ENCODE measurements at regions not wholly inside any gene's neighbourhood (a gene's known extent, or its start where the extent isn't known, plus 50 kb on each side); places are given as distances from the start of the nearest gene placed in this dataset.

DNA sequence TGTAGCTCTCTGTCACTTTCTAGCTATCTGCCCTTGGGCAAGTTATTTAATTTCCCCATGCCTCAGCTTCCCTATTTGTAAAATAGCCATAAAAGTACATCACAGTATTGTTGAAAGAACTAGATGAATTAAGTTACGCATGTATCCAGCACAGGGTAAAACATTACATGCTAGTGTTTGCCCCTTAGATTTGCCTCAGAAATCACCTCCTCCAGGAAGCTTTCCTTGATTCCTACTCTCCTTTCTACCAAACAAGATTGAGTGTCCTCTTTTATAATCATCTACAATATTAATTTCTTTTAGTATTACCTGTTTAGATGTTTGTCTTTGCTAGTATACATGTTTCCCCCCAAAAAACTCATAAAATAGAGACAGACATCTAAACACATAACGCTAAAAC lies 369.5 kb downstream of the GBA3 start:
- H3K9me3 ChIP-seq (ENCODE audit: low read length): no peaks in the 10 kb centered on the region
- no peaks in the 10 kb centered on the region for H3K4me1 ChIP-seq (ENCODE audit: insufficient read depth, low read length)
- peaks cover 6 to 24% (median 13%) of the 10 kb centered on the region in 5 donors for H3K9me3 Mint-ChIP-seq
- no peak overlapping the region for H3K4me3 Mint-ChIP-seq
- ChIA-PET CTCF (no interaction called here), POLR2A (no interaction called here)
- H3K27me3 Mint-ChIP-seq: no peaks in the 10 kb centered on the region
- H3K36me3 ChIP-seq (ENCODE audit: insufficient read depth, low read length): no peaks in the 10 kb centered on the region
- H3K4me3 ChIP-seq (ENCODE audit: low read length): no peak overlapping the region
- H3K27me3 ChIP-seq (ENCODE audit: insufficient read depth, low read length, poor library complexity, severe bottlenecking): no peaks in the 10 kb centered on the region
- no peaks in the 10 kb centered on the region for H3K4me1 Mint-ChIP-seq
- H3K27ac ChIP-seq (ENCODE audit: low read depth, low read length): no peak overlapping the region
- DNase-seq: no peak
- H3K27ac Mint-ChIP-seq: no peak overlapping the region
- H3K36me3 Mint-ChIP-seq: no peaks in the 10 kb centered on the region

- Mint-ChIP-seq H3K27ac (no peak overlapping the region), H3K9me3 (peaks cover 6 to 24% (median 8%) of the 10 kb centered on the region in 5 donors), H3K36me3 (no peaks in the 10 kb centered on the region), H3K4me1 (no peaks in the 10 kb centered on the region), H3K4me3 (no peak overlapping the region), H3K27me3 (no peaks in the 10 kb centered on the region)
- Histone ChIP-seq H3K4me3 (ENCODE audit: low read length) (no peak overlapping the region), H3K36me3 (ENCODE audit: insufficient read depth, low read length) (no peaks in the 10 kb centered on the region), H3K27ac (ENCODE audit: low read depth, low read length) (no peak overlapping the region), H3K9me3 (ENCODE audit: low read length) (no peaks in the 10 kb centered on the region), H3K4me1 (ENCODE audit: insufficient read depth, low read length) (no peaks in the 10 kb centered on the region), H3K27me3 (ENCODE audit: insufficient read depth, low read length, poor library complexity, severe bottlenecking) (no peaks in the 10 kb centered on the region)
- no peak for DNase-seq
- ChIA-PET POLR2A (no interaction called here), CTCF (no interaction called here)
Observed at GRCh38 chr4:23061431-23061830, 368.7 kb downstream of the GBA3 start.

- no peak for DNase-seq
- H3K9me3 Mint-ChIP-seq: peaks cover 3 to 24% (median 7%) of the 10 kb centered on the region in 5 donors
- no peaks in the 10 kb centered on the region for H3K4me1 Mint-ChIP-seq
- Histone ChIP-seq H3K4me1 (ENCODE audit: insufficient read depth, low read length) (no peaks in the 10 kb centered on the region), H3K4me3 (ENCODE audit: low read length) (no peak overlapping the region), H3K36me3 (ENCODE audit: insufficient read depth, low read length) (no peaks in the 10 kb centered on the region), H3K27me3 (ENCODE audit: insufficient read depth, low read length, poor library complexity, severe bottlenecking) (no peaks in the 10 kb centered on the region), H3K9me3 (ENCODE audit: low read length) (no peaks in the 10 kb centered on the region), H3K27ac (ENCODE audit: low read depth, low read length) (no peak overlapping the region)
- no peaks in the 10 kb centered on the region for H3K27me3 Mint-ChIP-seq
- ChIA-PET POLR2A (no interaction called here), CTCF (no interaction called here)
- no peaks in the 10 kb centered on the region for H3K36me3 Mint-ChIP-seq
- H3K27ac Mint-ChIP-seq: no peak overlapping the region
- no peak overlapping the region for H3K4me3 Mint-ChIP-seq
Observed at GRCh38 chr4:23060776-23061175, 368.0 kb downstream of the GBA3 start.

DNA sequence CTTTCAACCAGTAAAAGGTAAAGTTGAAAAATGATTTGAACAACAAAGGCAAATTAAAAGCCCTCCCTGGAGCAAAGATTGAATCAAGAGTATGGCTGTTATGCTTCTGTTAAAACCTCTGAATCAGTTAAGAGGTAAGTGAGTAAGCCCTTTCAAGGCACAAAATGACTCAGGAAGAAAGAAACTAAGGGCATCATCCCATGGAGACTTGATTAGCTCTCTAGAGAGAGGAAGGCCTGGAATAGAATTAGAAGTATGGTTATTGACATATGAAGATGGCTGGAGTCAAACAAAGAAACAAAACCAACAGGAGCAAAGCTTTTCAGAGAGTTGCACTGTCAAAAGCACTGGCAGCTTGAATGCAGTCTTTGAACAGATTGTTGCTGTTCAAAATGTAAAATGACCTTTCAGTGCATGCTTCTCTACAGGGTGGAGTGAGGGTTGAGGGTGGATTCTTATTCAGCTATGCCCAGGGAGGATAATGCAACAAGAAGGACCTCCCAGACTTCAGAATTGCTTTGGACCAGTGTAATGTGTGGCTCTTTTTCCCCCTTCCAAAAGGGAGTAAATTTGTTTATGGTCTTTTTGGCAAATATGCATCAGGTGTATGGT lies 365.5 kb downstream of the GBA3 start:
- Histone ChIP-seq H3K27ac (ENCODE audit: low read depth, low read length) (no peak overlapping the region), H3K27me3 (ENCODE audit: insufficient read depth, low read length, poor library complexity, severe bottlenecking) (no peaks in the 10 kb centered on the region), H3K9me3 (ENCODE audit: low read length) (no peaks in the 10 kb centered on the region), H3K4me1 (ENCODE audit: insufficient read depth, low read length) (no peaks in the 10 kb centered on the region), H3K36me3 (ENCODE audit: insufficient read depth, low read length) (no peaks in the 10 kb centered on the region), H3K4me3 (ENCODE audit: low read length) (no peak overlapping the region)
- Mint-ChIP-seq H3K9me3 (peaks cover 3 to 18% (median 7%) of the 10 kb centered on the region in 5 donors), H3K36me3 (no peaks in the 10 kb centered on the region), H3K27me3 (no peaks in the 10 kb centered on the region), H3K4me1 (no peaks in the 10 kb centered on the region), H3K4me3 (no peak overlapping the region), H3K27ac (no peak overlapping the region)
- ChIA-PET POLR2A (no interaction called here), CTCF (no interaction called here)
- DNase-seq: no peak

DNA sequence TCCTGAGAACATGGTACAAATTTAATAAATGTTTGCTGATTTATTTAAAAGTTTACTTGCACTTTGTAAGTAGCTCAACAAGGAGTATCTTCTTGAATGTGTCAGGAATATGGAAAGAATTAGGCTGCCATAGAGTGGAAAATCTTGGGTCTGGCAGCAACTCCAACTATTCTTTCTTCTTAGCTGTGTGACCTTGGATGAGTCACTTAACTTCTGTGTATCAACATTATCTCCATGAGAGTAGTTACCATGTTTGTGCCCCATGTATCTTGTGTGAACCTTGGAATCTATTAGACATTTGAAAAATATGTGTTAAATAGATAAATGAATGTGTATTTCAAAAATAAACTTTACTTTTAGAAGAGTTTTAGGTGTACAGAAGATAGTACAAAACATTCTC lies 348.8 kb downstream of the GBA3 start:
- Histone ChIP-seq H3K36me3 (ENCODE audit: insufficient read depth, low read length) (no peaks in the 10 kb centered on the region), H3K4me1 (ENCODE audit: insufficient read depth, low read length) (no peaks in the 10 kb centered on the region), H3K27ac (ENCODE audit: low read depth, low read length) (no peak overlapping the region), H3K27me3 (ENCODE audit: insufficient read depth, low read length, poor library complexity, severe bottlenecking) (no peaks in the 10 kb centered on the region), H3K4me3 (ENCODE audit: low read length) (no peak overlapping the region), H3K9me3 (ENCODE audit: low read length) (no peaks in the 10 kb centered on the region)
- no peak overlapping the region for H3K27ac Mint-ChIP-seq
- H3K9me3 Mint-ChIP-seq: peaks cover 0 to 24% (median 2%) of the 10 kb centered on the region in 5 donors
- no peak for DNase-seq
- ChIA-PET POLR2A (no interaction called here), CTCF (no interaction called here)
- no peaks in the 10 kb centered on the region for H3K36me3 Mint-ChIP-seq
- H3K27me3 Mint-ChIP-seq: peaks cover 0 to 2% of the 10 kb centered on the region in 2 donors
- H3K4me3 Mint-ChIP-seq: no peak overlapping the region
- no peaks in the 10 kb centered on the region for H3K4me1 Mint-ChIP-seq

DNA sequence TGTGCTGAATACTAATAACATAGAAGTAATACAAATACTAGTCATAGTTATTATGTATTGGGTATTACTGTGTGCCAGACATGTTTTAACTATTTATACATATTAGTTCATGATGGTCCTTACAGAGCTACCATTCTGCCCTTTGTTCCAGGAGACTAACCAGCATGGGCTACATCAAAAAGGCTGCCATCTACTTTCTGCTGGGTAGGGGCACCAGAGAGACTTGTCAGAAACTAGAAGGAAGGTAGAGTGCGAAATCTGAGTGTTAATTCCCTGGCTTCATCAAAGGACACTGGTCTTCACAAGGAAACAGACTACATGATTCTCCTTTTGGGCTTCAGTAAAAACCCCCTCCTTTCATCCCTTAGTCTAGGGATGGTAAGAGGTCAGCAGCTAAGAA lies 347.8 kb downstream of the GBA3 start:
- Mint-ChIP-seq H3K27me3 (peaks cover 0 to 2% of the 10 kb centered on the region in 2 donors), H3K4me1 (no peaks in the 10 kb centered on the region), H3K9me3 (peaks cover 0 to 24% (median 5%) of the 10 kb centered on the region in 5 donors), H3K36me3 (no peaks in the 10 kb centered on the region), H3K27ac (no peak overlapping the region), H3K4me3 (no peak overlapping the region)
- no peak for DNase-seq
- no peaks in the 10 kb centered on the region for H3K27me3 ChIP-seq (ENCODE audit: insufficient read depth, low read length, poor library complexity, severe bottlenecking)
- no peaks in the 10 kb centered on the region for H3K4me1 ChIP-seq (ENCODE audit: insufficient read depth, low read length)
- POLR2A ChIA-PET: no interaction called here
- no peak overlapping the region for H3K27ac ChIP-seq (ENCODE audit: low read depth, low read length)
- no peaks in the 10 kb centered on the region for H3K9me3 ChIP-seq (ENCODE audit: low read length)
- H3K36me3 ChIP-seq (ENCODE audit: insufficient read depth, low read length): no peaks in the 10 kb centered on the region
- CTCF ChIA-PET: no interaction called here
- H3K4me3 ChIP-seq (ENCODE audit: low read length): no peak overlapping the region

DNA sequence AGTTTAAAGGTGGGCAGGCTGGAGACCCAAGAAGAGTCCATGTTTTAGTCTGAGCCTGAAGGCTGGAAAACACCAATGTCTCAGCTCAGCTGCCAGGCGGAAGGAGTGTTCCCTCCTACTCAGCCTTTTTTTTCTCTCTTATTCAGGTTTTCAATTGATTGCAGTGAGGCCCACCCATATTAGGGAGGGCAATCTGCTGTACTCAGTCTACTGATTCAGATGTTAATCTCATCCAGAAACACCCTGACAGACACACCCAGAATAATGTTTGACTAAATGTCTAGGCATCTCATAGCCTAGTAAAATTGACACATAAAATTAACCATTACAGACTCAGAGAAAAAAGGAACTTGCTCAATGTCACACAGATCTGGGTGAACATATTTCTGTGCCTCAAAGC lies 347.1 kb downstream of the GBA3 start:
- CTCF ChIA-PET: no interaction called here
- H3K4me3 Mint-ChIP-seq: no peak overlapping the region
- no peak for DNase-seq

GRCh38 chr4:23038626-23039491 lies 346.1 kb downstream of the GBA3 start:
- Histone ChIP-seq H3K36me3 (ENCODE audit: insufficient read depth, low read length) (no peaks in the 10 kb centered on the region), H3K27me3 (ENCODE audit: insufficient read depth, low read length, poor library complexity, severe bottlenecking) (no peaks in the 10 kb centered on the region), H3K9me3 (ENCODE audit: low read length) (no peaks in the 10 kb centered on the region), H3K4me1 (ENCODE audit: insufficient read depth, low read length) (no peaks in the 10 kb centered on the region), H3K27ac (ENCODE audit: low read depth, low read length) (no peak overlapping the region), H3K4me3 (ENCODE audit: low read length) (no peak overlapping the region)
- peaks cover 0 to 18% (median 5%) of the 10 kb centered on the region in 5 donors for H3K9me3 Mint-ChIP-seq
- CTCF ChIA-PET: no interaction called here
- no peak overlapping the region for H3K4me3 Mint-ChIP-seq
- no peaks in the 10 kb centered on the region for H3K36me3 Mint-ChIP-seq
- DNase-seq: no peak
- H3K27ac Mint-ChIP-seq: no peak overlapping the region
- H3K4me1 Mint-ChIP-seq: no peaks in the 10 kb centered on the region
- POLR2A ChIA-PET: no interaction called here
- H3K27me3 Mint-ChIP-seq: peaks cover 0 to 2% of the 10 kb centered on the region in 2 donors

More for the DNA sequence above, 347.1 kb downstream of the GBA3 start:
- no peaks in the 10 kb centered on the region for H3K36me3 Mint-ChIP-seq
- no peak overlapping the region for H3K27ac Mint-ChIP-seq
- no peaks in the 10 kb centered on the region for H3K4me1 Mint-ChIP-seq
- POLR2A ChIA-PET: no interaction called here
- H3K27me3 Mint-ChIP-seq: peaks cover 0 to 2% of the 10 kb centered on the region in 2 donors
- H3K9me3 Mint-ChIP-seq: peaks cover 0 to 20% (median 5%) of the 10 kb centered on the region in 5 donors
- Histone ChIP-seq H3K4me1 (ENCODE audit: insufficient read depth, low read length) (no peaks in the 10 kb centered on the region), H3K27ac (ENCODE audit: low read depth, low read length) (no peak overlapping the region), H3K9me3 (ENCODE audit: low read length) (no peaks in the 10 kb centered on the region), H3K27me3 (ENCODE audit: insufficient read depth, low read length, poor library complexity, severe bottlenecking) (no peaks in the 10 kb centered on the region), H3K4me3 (ENCODE audit: low read length) (no peak overlapping the region), H3K36me3 (ENCODE audit: insufficient read depth, low read length) (no peaks in the 10 kb centered on the region)
